CD14-positive monocyte (primary cell): ENCODE measurements at regions not wholly inside any gene's neighbourhood (a gene's known extent, or its start where the extent isn't known, plus 50 kb on each side); places are given as distances from the start of the nearest gene placed in this dataset.

ENCODE experiments used
- DNase-seq, 3 donors: peaks; one replicate each; pipeline ENCODE4 v3.0.0-alpha.2; 2011 to 2022
- H2AFZ ChIP-seq: 2 replicates; pipeline ENCODE4 v1.6.0; 2012; ENCODE audit warnings: mild to moderate bottlenecking, low read depth, low read length, inconsistent platforms; ENCODE audit not compliant: insufficient read depth, poor library complexity, severe bottlenecking
- H3K27ac ChIP-seq, 2 donors: 1 replicate in 1 of 2; 2 replicates in 1 of 2; pipeline ENCODE4 v1.5.1; 2012 to 2013; ENCODE audit warnings: low read length in 2 of 2, control low read depth in 1 of 2, inconsistent platforms in 1 of 2, low read depth in 1 of 2, mild to moderate bottlenecking in 1 of 2
- H3K27me3 ChIP-seq, 2 donors: one replicate each; pipeline versions ENCODE4 v1.6.0 to v1.6.1; 2011 to 2013; ENCODE audit warnings: low read length in 2 of 2; ENCODE audit not compliant: control insufficient read depth in 2 of 2, insufficient read depth in 2 of 2
- H3K36me3 ChIP-seq, 2 donors: replicated peaks in 1 of 2; 1 replicate in 1 of 2; 2 replicates in 1 of 2; pipeline versions ENCODE4 v1.5.1 to v1.6.1; 2012 to 2013; ENCODE audit warnings: low read length in 2 of 2, control low read depth in 1 of 2, inconsistent platforms in 1 of 2, mild to moderate bottlenecking in 1 of 2; ENCODE audit not compliant: insufficient read depth in 2 of 2, control insufficient read depth in 1 of 2
- H3K4me1 ChIP-seq, 2 donors: 1 replicate in 1 of 2; 2 replicates in 1 of 2; pipeline versions ENCODE4 v1.5.1 to v1.6.1; 2012 to 2013; ENCODE audit warnings: low read length in 2 of 2, control low read depth in 1 of 2, inconsistent platforms in 1 of 2, mild to moderate bottlenecking in 1 of 2, moderate library complexity in 1 of 2; ENCODE audit not compliant: insufficient read depth in 2 of 2, control insufficient read depth in 1 of 2
- H3K4me2 ChIP-seq: replicated peaks from 2 replicates; pipeline ENCODE3; 2012; ENCODE audit warnings: low read length, moderate library complexity, mild to moderate bottlenecking; ENCODE audit not compliant: poor library complexity, severe bottlenecking; ENCODE audit errors: extremely low read depth
- H3K4me3 ChIP-seq, 3 experiments: fragments of 200-600 bp in 1 of 3; sonication (generic) in 1 of 3; replicated peaks in 1 of 3; 1 replicate in 2 of 3; 2 replicates in 1 of 3; pipeline ENCODE4 v1.5.1; 2011 to 2013; ENCODE audit warnings: low read length in 3 of 3, mild to moderate bottlenecking in 3 of 3, control low read depth in 2 of 3, low read depth in 2 of 3, inconsistent platforms in 1 of 3, moderate library complexity in 1 of 3
- H3K79me2 ChIP-seq: 2 replicates; pipeline ENCODE4 v1.6.0; 2012; ENCODE audit warnings: mild to moderate bottlenecking, control low read depth, inconsistent platforms, low read length, moderate library complexity; ENCODE audit not compliant: insufficient read depth
- H3K9ac ChIP-seq: 2 replicates; pipeline ENCODE4 v1.6.0; 2017; ENCODE audit warnings: low read length, mild to moderate bottlenecking; ENCODE audit not compliant: insufficient read depth, poor library complexity, severe bottlenecking
- H3K9me3 ChIP-seq, 2 donors: replicated peaks in 1 of 2; 1 replicate in 1 of 2; 2 replicates in 1 of 2; pipeline versions ENCODE4 v1.5.1 to v1.6.1; 2012 to 2013; ENCODE audit warnings: low read length in 2 of 2, control low read depth in 1 of 2; ENCODE audit not compliant: control insufficient read depth in 1 of 2, insufficient read depth in 1 of 2
- H4K20me1 ChIP-seq: 2 replicates; pipeline ENCODE4 v1.6.0; 2012; ENCODE audit warnings: mild to moderate bottlenecking, low read length, control low read depth, moderate library complexity; ENCODE audit not compliant: insufficient read depth
- H3K27ac Mint-ChIP-seq, 7 donors: one replicate each; pipeline ENCODE4 v1.8.0; 2020; ENCODE audit warnings: mild to moderate bottlenecking in 7 of 7, mixed read lengths in 7 of 7, moderate library complexity in 6 of 7, inconsistent platforms in 2 of 7
- H3K27me3 Mint-ChIP-seq, 3 donors: one replicate each; pipeline ENCODE4 v1.8.0; 2021 to 2022; ENCODE audit warnings: low read depth in 3 of 3, mild to moderate bottlenecking in 3 of 3, mixed read lengths in 3 of 3, moderate library complexity in 3 of 3, inconsistent platforms in 1 of 3
- H3K36me3 Mint-ChIP-seq, 2 donors: one replicate each; pipeline ENCODE4 v1.8.0; 2020; ENCODE audit warnings: mixed read lengths in 2 of 2, inconsistent platforms in 1 of 2, mild to moderate bottlenecking in 1 of 2
- H3K4me1 Mint-ChIP-seq: one replicate; pipeline ENCODE4 v1.8.0; 2020; ENCODE audit warnings: mild to moderate bottlenecking, mixed read lengths
- H3K4me3 Mint-ChIP-seq, 2 donors: one replicate each; pipeline ENCODE4 v1.8.0; 2020; ENCODE audit warnings: mild to moderate bottlenecking in 2 of 2, mixed read lengths in 2 of 2, moderate library complexity in 1 of 2
- H3K9me3 Mint-ChIP-seq, 7 donors: one replicate each; pipeline ENCODE4 v1.8.0; 2020 to 2022; ENCODE audit warnings: mixed read lengths in 7 of 7, mild to moderate bottlenecking in 6 of 7, moderate library complexity in 6 of 7, inconsistent platforms in 2 of 7
- CTCF ChIP-seq: fragments of 200-600 bp; IDR thresholded peaks from one replicate; pipeline ENCODE4 v1.8.0; 2022; ENCODE audit warnings: antibody characterized with exemption, mild to moderate bottlenecking
- WGBS: methylation state at CpG from one replicate; pipeline ENCODE4 v1.1.5; 2013; ENCODE audit warnings: missing lambda C conversion rate; ENCODE audit not compliant: insufficient coverage; 5-methylcytosine and 5-hydroxymethylcytosine counted together
- intact Hi-C, 2 donors: fragments of 100-400 bp; cut with micrococcal nuclease; formaldehyde crosslinking; loops; one replicate each; pipeline versions ENCODE4 v1.15.0 to v1.15.1; 2023

- no peak overlapping the region for H3K4me3 Mint-ChIP-seq
- no peaks in the 10 kb centered on the region for H3K36me3 ChIP-seq
- WGBS, result 70% methylated on average over 3 of the region's 7 CpGs
- H3K27ac Mint-ChIP-seq, result no peak overlapping the region
- H3K9me3 ChIP-seq, result no peaks in the 10 kb centered on the region
- H3K36me3 Mint-ChIP-seq, result no peaks in the 10 kb centered on the region
- DNase-seq, result no peak
- H3K9me3 Mint-ChIP-seq, result no peaks in the 10 kb centered on the region
- no peaks in the 10 kb centered on the region for H3K4me1 ChIP-seq
- H3K27ac ChIP-seq, result no peak overlapping the region
- no peak for TF ChIP-seq CTCF
- H3K4me1 Mint-ChIP-seq, result no peaks in the 10 kb centered on the region
- H3K4me3 ChIP-seq, result no peak overlapping the region
- H3K27me3 ChIP-seq, result no peaks in the 10 kb centered on the region
- H3K4me2 ChIP-seq, result no peak overlapping the region
- peaks cover 0 to 2% (median 2%) of the 10 kb centered on the region in 3 donors for H3K27me3 Mint-ChIP-seq
- intact Hi-C loops, result no loop called here
- H4K20me1 ChIP-seq, result no peaks in the 10 kb centered on the region
- H3K9ac ChIP-seq, result no peak overlapping the region
- H3K79me2 ChIP-seq, result no peaks in the 10 kb centered on the region
- H2AFZ ChIP-seq, result no peak overlapping the region
These were observed 332.1 kb upstream of the IGFBP7 start for GRCh38 chr4:57442241-57442640.

GRCh38 chr4:57437649-57438048, 327.5 kb upstream of the IGFBP7 start:
- no peak overlapping the region for H3K4me2 ChIP-seq
- DNase-seq, result no peak
- H3K9ac ChIP-seq, result no peak overlapping the region
- H3K27me3 ChIP-seq, result no peaks in the 10 kb centered on the region
- Mint-ChIP-seq H3K9me3 (no peaks in the 10 kb centered on the region), H3K27ac (no peak overlapping the region), H3K4me3 (no peak overlapping the region), H3K36me3 (no peaks in the 10 kb centered on the region), H3K4me1 (no peaks in the 10 kb centered on the region), H3K27me3 (peaks cover 0 to 4% (median 2%) of the 10 kb centered on the region in 3 donors)
- no peak for TF ChIP-seq CTCF
- H3K36me3 ChIP-seq, result no peaks in the 10 kb centered on the region
- H3K9me3 ChIP-seq, result no peaks in the 10 kb centered on the region
- H3K4me1 ChIP-seq, result no peaks in the 10 kb centered on the region
- no peak overlapping the region for H2AFZ ChIP-seq
- no peaks in the 10 kb centered on the region for H4K20me1 ChIP-seq
- no peak overlapping the region for H3K27ac ChIP-seq
- WGBS, result no CpG with 5 or more reads among the region's 8 CpGs
- H3K79me2 ChIP-seq, result no peaks in the 10 kb centered on the region
- no peak overlapping the region for H3K4me3 ChIP-seq
- intact Hi-C loops, result no loop called here
